Kasumi-1 (cell line): ENCODE measurements at regions not wholly inside any gene's neighbourhood (a gene's known extent, or its start where the extent isn't known, plus 50 kb on each side); places are given as distances from the start of the nearest gene placed in this dataset.

ENCODE experiments used
- DNase-seq, 2 experiments: peaks; one replicate each; lab custom pipeline; 2025; lab: John Stamatoyannopoulos, UW

DNA sequence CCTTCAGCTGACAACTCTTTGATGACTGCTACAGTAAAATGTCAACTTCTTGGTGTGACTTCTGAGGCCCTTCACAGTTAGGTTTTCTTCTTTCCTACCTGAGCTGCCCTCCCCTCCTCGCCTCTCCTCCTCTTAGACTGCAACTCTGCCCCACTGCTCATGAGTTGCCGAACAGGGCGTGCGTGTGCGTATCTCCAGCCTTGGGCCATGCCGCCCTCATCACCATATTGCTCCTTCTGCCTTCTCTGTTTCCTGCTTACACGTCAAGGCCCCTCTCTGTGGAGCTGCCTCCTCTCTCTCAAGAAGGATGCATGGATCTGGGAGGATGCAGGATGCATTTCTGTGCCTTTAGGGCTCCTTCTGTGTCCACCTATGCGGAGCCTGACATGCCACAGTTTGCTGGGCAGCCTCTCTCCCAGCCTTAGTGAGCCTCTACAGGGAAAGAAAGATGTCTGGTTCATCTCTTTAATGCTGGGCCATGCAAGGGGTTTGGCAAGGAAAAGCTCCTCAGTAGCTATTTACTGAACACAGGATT is 205.9 kb downstream of the RPLP1 start:
- DNase-seq = no peak

DNA sequence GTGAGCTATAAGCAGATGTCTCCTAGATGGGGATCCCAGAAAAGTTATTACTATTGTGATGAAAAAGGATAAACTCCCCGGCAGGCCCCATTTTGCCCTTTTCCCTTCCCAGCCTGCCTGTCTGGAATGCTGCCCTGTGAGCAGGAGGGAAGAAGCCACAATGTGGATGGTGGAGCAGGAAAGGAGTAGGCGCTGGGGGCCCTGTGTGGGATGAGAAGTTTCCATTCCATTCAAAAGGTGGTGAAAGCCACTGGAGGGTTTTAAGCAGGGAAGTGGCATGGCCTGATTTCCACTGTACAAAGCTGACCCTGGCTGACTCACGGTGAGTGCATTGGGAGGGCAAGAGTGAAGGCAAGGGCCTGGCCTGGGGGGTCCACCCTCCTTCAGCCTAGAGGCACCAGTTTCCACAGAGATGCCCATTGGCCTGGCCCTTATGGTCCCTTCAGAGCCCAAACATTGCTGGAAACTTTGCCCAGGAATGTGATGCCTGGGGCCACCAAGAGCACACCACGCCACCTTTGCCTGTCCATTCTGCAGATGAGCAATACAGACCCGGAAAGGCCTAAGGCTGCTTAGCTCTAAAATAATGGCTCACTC is 206.9 kb downstream of the RPLP1 start:
- DNase-seq = no peak

DNA sequence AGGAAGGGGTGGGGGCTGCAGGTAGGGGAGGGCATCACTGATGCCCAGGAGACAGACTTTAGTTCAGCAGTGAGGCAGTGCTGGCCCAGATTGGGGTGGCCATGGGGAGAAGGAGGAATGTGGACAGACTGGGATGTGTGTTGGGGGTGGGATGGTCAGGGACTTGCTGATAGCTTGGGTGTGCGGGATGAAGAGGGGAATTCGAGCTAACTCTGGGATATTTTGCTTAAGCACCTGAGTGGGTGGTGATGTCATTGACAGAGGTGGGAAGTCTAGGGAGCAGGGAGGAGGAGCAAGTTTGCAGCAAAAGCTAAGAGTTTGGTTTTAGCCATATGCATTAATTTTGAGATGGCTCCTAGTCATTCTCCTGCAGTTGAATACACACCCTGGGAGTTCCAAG is 207.5 kb downstream of the RPLP1 start:
- DNase-seq = no peak

DNA sequence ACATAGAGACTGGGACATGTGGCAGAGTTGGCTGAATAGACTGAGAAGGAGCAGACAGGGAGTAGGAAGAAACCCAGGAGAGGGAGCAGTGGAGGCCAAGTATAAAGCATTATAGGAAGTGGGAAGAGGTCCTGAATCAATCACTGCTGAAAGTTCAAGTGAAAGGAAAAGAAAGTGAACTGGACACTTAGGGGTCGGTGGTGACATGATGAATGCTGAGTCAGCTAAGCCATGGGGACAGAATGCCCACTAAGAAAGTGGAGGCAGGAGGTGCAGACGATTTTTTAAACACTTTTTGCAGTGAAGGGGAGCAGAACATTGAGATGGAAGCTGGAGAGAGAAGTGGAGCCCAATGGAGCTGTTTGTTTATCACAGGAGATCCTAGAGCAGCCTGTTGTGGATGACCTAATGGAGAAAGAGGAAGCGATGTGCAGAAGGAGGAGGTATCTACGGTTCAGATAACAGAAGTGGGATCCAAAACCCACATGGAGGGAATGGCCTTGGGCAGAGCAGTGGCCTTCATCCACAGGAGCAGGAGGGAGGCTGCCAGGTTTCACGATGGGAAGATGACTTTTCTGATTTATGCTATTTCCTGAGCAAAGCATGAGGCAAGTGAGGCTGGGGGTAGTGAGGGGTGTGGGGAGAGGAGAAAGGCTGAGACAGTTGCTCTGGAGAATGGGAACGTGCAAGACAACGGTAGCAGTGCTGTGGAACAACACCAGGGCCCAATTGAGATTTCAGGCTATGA is 208.2 kb downstream of the RPLP1 start:
- peak in 1 of 2 experiments; percentile 28 for DNase-seq

DNA sequence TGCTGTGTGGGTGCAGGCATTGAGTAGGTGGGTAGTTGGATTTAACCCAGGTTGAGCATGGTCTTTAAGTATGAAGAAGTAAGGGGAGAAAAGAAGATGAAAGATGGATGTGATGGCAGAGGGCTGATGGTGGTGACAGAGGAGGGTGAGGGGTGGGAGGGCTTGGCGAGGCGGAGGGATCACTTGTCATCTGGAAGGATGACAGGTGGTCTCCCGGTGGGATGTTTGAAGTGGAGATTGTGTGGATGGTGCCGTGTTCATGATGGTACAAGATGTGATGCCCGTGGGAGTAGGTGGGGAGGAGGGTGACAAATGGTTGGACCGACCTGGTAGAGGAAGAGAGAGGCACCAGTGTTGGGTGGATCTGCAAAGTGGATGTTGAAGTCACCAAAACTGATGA is 208.8 kb downstream of the RPLP1 start:
- no peak for DNase-seq

DNA sequence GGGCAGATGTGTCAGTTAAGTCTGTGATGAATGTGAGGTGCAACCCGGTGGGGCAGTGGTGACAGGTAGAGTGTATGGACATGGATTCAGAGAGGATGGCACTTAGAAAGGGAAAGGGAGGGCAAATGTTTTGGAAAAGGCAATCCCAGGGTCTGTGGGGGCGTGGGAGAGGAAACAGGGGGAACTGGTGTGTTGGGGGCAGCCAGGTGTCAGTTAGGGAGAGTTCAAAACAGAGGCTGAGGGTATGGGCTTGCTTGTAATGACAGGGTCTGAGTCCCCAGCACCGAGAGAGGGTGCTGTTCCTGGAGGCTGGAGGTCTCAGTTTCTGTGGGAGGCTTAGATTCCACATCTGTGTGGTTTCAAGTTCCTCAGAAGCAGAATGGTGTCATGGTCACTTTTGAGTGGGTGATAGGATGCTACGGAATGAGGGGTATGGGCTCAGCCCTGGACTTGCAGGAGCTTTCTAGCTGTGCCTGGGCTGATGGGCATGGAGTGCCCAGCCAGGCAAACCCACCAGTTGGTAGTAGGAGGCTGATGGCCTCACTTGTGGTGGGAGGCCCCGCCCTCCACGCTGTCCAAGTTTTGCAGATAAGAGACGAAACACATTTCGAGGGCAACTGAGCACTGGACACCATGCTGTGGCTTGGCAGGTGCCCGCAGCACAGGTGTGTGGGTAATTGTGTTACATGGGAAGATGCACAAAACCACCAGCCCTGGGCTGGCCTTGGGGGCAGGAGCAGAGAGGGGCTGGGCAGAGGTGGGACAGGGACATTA is 209.4 kb downstream of the RPLP1 start:
- DNase-seq = no peak

DNA sequence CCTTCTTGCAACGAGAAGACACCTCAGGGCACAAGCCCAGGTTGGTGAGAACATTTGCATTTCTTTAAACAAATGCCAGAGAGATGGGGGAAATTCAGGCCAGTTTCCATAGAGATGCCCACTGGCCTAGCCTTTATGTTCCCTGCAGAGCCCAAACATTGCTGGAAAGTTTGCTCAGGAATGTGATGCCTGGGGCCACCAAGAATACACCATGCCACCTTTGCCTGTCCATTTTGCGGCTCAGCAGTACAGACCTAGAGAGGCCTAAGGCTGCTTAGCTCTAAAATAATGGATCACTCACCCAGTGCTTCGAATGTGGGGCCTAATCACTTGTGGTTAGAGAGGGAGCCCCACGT is 210.0 kb downstream of the RPLP1 start:
- no peak for DNase-seq

DNA sequence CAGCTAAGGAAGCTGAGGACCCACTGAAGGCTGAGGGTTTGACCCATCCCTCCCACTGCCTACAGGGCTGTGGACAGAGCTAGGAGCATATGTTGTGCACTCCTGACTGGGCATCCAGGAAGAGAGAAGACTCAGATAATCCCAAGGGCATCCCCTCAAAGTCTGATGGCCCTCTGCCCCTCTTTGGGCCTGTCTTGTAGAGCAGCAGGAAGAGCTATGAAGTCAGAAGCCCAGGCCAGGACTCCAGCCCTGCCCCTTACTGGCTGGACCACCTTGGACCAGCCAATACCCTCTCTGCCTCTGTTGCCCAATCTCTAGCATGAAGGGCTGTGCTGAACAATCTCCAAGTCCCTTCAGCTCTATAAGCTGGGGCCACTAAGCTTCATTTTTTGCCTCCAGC is 210.8 kb downstream of the RPLP1 start:
- no peak for DNase-seq

DNA sequence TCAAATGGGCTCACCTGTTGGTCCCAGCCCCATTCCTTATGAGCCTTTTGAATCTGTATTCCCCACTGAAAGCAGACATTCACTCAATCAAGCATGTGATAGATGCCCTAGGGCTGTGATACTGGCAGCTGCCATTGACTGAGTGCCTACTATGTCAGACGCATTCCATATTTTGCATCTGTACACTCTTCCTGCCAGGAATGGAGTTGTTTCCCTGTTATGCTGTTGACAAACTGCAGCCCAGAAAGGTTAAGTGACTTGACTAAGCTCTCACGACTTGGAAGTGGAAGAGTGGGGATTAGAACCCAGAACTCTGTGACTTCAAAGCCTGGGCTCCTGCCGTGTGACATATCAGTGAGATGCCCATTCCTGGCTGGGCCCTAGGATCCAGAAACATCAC is 211.4 kb downstream of the RPLP1 start:
- DNase-seq = no peak

DNA sequence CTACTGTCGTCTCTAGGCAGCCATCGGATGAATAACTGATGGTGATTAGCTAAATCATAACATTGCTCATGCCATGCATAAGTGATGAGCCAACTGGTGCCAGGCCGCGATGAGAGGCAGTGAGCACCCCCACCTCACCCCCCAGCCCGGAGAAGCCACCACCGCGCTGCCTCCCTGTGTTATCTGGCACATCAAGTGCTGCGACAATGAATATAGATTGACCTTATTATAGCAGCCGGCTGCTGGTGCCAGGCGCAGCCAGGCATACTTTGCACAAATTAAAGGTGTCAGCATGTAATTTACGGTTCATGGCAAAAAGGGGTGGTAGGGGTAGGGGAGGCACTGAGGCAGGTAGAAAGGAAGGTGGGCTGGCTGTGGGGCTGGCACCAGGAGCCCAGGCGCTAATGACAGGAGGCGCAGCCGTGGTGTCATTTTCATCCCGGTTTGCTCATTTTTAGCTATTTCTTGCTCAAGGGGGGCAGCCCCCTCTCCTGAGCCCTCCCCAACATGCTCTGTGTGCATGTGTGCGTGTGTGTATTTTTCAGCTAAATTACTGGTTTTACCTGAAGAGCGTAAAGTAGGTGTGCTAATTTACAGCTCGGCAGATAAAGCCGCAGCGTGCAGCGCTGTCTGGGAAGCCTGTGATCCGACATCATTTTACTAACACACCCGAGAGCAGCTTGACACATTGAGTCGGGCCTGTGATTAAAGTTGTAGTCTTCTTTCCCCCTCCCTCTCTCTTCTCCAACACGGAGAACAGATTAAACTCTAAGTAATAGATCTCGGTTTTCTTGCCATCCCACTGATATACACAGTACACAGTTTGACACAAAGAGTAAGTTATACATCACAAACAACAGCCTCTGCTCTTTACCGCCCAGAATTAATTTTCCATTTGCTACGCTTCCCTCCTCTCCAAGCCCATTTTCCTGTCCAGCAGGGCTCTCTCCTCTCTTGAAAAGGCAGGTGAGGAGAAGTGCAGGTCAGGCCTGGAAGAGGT is 212.3 kb downstream of the RPLP1 start:
- no peak for DNase-seq

DNA sequence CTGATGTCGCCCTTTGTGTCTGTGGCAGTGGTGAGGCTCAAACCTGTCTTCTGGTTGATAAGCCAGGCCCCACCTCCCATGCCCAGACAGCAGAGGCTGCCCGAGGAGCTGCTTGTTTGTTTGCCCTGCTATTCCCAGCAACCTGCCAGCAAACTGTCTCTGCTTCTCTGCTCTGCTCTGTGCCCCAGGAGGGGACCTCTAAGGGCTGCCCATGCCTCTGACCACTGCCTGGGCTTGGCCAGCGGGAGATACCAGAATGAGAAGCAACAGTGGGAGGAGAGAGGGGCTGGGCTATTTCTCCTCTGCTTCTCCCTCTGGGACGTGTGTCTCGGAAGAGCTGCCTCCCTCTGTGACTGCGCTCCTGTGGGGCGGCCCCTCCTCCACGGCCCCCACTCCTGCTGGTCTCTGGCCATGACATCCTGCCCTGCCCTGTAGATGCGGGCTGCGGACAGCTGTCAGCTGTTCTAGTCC is 213.1 kb downstream of the RPLP1 start:
- no peak for DNase-seq

DNA sequence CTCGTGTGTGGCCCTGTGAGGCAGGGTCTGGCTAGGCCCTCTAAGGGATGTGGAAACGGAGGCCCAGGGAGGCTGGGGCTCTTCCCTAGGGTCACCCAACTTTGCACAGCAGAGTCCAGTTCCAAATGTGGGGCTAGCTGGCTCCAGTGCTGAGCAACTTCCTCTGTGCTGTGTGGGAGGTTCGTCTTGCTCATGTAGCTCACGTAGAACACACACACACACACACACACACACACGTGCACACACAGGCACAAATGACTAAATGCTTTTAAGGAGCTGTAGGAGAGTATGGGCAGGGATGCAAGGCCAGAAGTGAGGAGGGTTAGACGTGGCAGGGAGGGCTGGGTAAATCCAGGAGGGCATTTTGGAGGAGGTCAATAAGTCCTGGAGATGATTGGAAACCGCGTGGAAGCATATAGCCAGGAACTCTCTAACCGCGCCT is 213.8 kb downstream of the RPLP1 start:
- DNase-seq = peak; percentile 40 to 58

DNA sequence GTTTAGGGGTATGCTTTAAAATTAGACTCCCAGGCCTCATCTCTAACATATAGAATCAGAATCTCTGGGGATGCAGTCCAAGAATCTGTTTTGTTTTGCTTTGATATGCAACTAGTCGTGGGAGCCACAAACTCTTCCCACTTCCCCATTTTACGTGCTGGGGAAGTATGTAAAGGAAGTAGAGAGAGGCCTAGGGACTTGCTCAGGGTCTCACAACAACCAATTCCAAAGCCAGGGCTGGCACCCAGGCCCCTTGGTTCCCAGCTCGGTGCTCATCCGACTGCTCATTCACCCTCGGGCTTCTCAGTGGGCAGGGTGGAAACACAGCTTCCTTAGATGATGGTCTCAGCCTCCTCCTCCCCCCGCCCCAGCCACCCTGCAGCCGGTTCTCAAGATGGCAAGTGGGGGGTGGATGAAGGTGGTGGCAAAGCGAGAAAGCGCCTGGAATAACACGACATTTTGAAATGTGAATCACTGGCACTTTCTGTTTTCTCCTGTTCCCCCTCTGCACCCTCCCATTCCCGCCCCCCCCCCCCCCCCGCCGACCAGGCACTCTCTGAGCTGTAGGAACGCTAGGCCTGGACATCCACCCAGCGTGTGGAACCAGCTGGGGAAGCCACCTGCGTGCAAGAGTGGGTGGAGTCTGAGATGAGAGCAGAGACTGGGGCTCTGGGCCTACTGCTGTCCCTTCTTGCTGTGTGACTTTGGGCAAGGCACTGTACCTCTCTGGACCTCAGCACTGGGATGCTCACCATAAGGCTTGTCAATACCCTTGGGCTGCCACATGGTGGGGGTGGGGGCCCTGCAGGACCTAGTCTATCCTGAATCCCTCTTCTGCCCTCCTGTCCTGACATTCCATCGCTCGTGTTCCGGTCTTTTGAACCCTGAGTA is 214.5 kb downstream of the RPLP1 start:
- peak; percentile 91 to 92 for DNase-seq

DNA sequence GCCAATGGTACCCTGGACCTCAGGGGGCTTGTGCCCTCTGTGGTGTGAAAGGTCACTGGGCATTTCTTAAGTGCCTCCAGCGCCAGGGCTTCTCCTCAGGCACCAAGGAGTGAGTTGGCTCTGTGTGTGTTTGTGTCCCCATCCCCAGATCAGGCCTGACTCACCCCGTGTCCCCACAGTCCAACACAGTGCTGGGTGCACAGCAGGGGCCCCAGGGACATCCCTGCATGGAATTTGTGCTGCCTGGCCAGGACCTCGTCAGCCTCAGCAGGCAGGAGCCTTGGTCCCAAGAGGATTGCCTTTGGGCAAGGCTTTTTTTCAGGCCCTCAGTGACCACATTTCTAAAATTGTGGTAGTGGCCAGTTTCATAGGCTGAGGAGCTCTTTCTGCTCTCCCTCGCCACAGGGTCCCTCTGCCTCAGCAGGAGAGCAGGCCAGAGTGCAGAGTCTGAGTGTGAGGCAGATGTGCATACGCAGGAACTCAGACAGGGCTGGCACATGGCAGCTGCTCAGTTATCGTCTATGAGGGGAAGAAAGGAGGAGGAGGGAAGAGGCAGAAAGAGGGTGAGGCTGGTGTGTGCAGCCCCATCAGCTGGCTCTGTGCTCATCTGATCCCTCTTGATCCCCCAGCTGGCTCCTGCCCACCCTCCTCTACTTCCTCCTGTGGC is 215.6 kb downstream of the RPLP1 start:
- DNase-seq = no peak

DNA sequence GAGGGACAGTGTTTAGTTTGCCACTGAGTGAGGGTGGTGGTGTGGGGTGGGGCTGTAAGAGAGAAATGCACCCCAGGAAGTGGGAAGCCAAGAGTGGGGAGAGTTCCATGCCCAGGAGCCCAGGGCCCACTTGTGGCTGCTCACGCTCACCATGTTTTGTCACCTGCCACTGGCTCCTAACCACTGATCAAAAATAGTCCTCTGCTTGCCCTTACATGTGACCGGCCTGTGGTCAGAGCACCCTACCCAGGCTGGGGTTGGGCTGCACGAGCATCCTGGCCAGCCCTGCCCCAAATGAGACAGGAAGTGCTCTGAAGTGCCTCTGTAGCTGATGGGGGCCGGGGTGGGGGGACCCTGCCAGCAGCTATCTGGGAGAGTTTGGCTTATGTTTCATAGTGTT is 216.3 kb downstream of the RPLP1 start:
- DNase-seq = no peak

DNA sequence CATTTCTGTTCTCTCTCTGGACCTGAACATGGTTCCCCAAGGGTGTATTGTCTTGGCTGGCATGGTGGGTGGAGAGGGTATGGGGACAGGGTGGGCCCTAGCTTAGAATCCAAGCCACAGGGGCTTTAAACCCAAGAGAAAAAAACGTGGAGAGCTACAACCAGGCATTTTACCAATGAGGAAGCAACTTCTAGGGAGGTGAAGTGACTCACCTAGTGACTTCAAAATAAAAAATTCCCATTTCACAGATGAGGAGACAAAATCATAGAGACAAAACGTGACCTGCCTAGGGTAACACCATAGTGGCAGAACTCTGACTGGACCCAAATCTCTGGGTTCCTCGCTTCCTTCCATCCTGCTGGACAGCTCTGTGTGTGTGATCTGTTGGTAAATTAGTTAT is 216.8 kb downstream of the RPLP1 start:
- DNase-seq = no peak

DNA sequence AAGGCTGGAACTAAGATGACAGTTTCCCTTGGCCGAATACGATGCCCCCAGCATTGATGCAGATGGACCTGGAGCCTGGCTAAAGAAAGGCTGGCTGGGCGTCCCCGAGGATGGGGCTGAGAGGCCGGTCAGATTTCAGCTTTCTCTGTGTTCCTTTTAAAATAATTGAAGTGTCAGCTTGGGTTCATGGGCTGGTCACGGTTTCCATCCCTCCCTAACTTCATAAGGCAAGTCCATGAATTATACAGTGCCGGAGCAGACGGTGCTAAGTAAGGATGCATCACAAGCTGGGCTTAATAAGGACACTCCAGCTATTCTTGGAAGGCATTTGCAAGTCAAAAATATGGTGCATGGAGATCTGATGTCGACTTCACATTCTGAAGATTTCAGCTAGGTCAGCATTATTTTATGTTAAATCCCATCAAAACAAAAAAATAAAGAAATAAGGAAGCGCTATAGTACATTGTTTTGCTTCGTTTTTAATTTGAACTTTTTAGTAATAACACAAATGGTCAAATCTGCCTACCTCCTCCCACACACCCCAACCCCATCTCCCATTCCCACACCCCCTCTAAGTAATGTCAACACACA is 220.8 kb downstream of the RPLP1 start:
- no peak for DNase-seq

DNA sequence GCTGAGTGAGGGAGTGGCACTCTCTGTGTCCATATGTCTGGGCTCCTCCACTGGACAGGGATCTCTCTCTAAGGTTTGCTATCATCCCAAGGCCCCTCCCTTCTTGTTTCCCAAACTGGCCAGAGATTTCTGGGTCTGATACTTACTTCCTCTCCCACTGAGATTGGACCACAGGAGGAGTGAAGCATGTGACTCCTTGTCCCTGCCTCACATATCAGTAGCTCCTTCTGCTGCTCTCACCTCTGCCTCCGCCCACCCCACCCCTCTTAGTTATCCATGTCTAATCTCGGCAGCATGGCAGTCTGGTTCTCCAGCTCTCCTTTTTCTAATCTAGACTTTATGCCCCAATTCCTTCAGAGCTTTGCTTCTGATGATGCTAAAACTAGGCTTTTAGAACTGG is 223.1 kb downstream of the RPLP1 start:
- DNase-seq = no peak

DNA sequence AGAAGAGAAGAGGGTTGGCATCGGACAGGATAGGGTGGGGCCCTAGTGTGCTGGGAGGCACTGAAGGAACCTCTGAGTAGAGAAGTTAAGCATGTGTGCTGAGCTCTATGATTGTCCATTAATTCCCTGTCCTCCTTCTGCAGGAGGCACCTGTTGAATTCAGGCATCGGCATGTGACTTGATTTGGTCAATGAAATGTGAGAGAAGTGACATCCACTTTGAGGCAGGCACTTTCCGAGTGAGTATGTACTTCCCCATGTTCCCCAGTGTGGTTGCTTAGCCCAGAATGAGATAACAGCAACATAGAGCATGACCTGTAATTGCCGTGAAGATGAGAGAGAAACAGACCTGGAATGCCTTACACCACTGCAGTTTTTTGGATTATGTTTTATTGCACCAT is 224.8 kb downstream of the RPLP1 start:
- DNase-seq = no peak
